Progenitor cell of endocrine pancreas (in vitro differentiated cells): ENCODE measurements at regions not wholly inside any gene's neighbourhood (a gene's known extent, or its start where the extent isn't known, plus 50 kb on each side); places are given as distances from the start of the nearest gene placed in this dataset.

Experiments
- DNase-seq: peaks from one replicate; pipeline ENCODE4 v3.0.0; 2021; ENCODE audit warnings: low spot score; ENCODE audit not compliant: unreplicated experiment
- H3K27ac Mint-ChIP-seq: 2 replicates; pipeline ENCODE4 v1.8.0; 2021; ENCODE audit warnings: mild to moderate bottlenecking, moderate library complexity, mixed read lengths
- H3K27me3 Mint-ChIP-seq: 2 replicates; pipeline ENCODE4 v1.8.0; 2021; ENCODE audit warnings: mixed read lengths
- H3K36me3 Mint-ChIP-seq: 2 replicates; pipeline ENCODE4 v1.8.0; 2022; ENCODE audit warnings: mixed read lengths; ENCODE audit not compliant: insufficient read depth
- H3K4me1 Mint-ChIP-seq: 2 replicates; pipeline ENCODE4 v1.8.0; 2021; ENCODE audit warnings: low read depth, mixed read lengths
- H3K4me3 Mint-ChIP-seq: 2 replicates; pipeline ENCODE4 v1.8.0; 2021; ENCODE audit warnings: low read depth, mild to moderate bottlenecking, moderate library complexity, mixed read lengths
- H3K9me3 Mint-ChIP-seq: 2 replicates; pipeline ENCODE4 v1.8.0; 2021; ENCODE audit warnings: low read depth, mixed read lengths
- CTCF ChIP-seq: fragments of 200-600 bp; sonication (generic); IDR thresholded peaks from one replicate; pipeline ENCODE4 v1.5.0; 2021; ENCODE audit warnings: antibody characterized with exemption, mild to moderate bottlenecking; ENCODE audit not compliant: unreplicated experiment

- H3K27ac Mint-ChIP-seq: no peak overlapping the region
- H3K4me3 Mint-ChIP-seq: no peak overlapping the region
- no peak for TF ChIP-seq CTCF
- H3K36me3 Mint-ChIP-seq: no peaks in the 10 kb centered on the region
- no peaks in the 10 kb centered on the region for H3K4me1 Mint-ChIP-seq
- peaks cover 33% of the 10 kb centered on the region for H3K27me3 Mint-ChIP-seq
- peaks cover 6% of the 10 kb centered on the region for H3K9me3 Mint-ChIP-seq
- DNase-seq: no peak
These were observed 509.9 kb upstream of the POU3F2 start for GRCh38 chr6:98324446-98324845.

- DNase-seq: no peak
- Mint-ChIP-seq H3K4me1 (no peaks in the 10 kb centered on the region), H3K36me3 (no peaks in the 10 kb centered on the region), H3K9me3 (peaks cover 6% of the 10 kb centered on the region), H3K4me3 (no peak overlapping the region), H3K27me3 (peaks cover 30% of the 10 kb centered on the region), H3K27ac (no peak overlapping the region)
- TF ChIP-seq CTCF: no peak
These were observed 509.0 kb upstream of the POU3F2 start for GRCh38 chr6:98325366-98325765.

GRCh38 chr6:98333273-98333672, 501.1 kb upstream of the POU3F2 start:
- Mint-ChIP-seq H3K27me3 (peaks cover 7% of the 10 kb centered on the region), H3K9me3 (peaks cover 4% of the 10 kb centered on the region), H3K4me3 (no peak overlapping the region), H3K4me1 (no peaks in the 10 kb centered on the region), H3K36me3 (no peaks in the 10 kb centered on the region), H3K27ac (no peak overlapping the region)
- TF ChIP-seq CTCF: no peak
- DNase-seq: no peak

- Mint-ChIP-seq H3K4me3 (no peak overlapping the region), H3K4me1 (no peaks in the 10 kb centered on the region), H3K27ac (no peak overlapping the region), H3K36me3 (no peaks in the 10 kb centered on the region), H3K9me3 (no peaks in the 10 kb centered on the region), H3K27me3 (peaks cover 7% of the 10 kb centered on the region)
- no peak for DNase-seq
- no peak for TF ChIP-seq CTCF
These were observed 498.8 kb upstream of the POU3F2 start for GRCh38 chr6:98335594-98335993.

GRCh38 chr6:98339506-98339905, 494.9 kb upstream of the POU3F2 start:
- H3K4me3 Mint-ChIP-seq: no peak overlapping the region
- no peaks in the 10 kb centered on the region for H3K27me3 Mint-ChIP-seq
- no peaks in the 10 kb centered on the region for H3K9me3 Mint-ChIP-seq
- DNase-seq: no peak
- no peaks in the 10 kb centered on the region for H3K36me3 Mint-ChIP-seq
- H3K27ac Mint-ChIP-seq: no peak overlapping the region
- no peaks in the 10 kb centered on the region for H3K4me1 Mint-ChIP-seq
- no peak for TF ChIP-seq CTCF
